GM12878 (cell line): ENCODE measurements at regions not wholly inside any gene's neighbourhood (a gene's known extent, or its start where the extent isn't known, plus 50 kb on each side); places are given as distances from the start of the nearest gene placed in this dataset.

Experiments
- ATAC-seq: fragments of 200-7000 bp; cut with Tn5 transposase; 3 replicates; pipeline ENCODE4 v1.9.1; 2020; ENCODE audit warnings: mild to moderate bottlenecking, moderate library complexity
- BruUV-seq: library from RNA; stranded (reverse); fragments of 400-500 nt; replicated peaks from 2 replicates; lab custom pipeline; 2021; lab: Mats Ljungman, UMichigan
- CTCF ChIA-PET: fragments of 300-600 bp; sonication (Branson Sonifier 250); formaldehyde crosslinking; extraction: SDS; loops from one replicate; lab custom pipeline; 2021; ENCODE audit warnings: inconsistent platforms; lab: Yijun Ruan, JAX
- POLR2A ChIA-PET: fragments of 350-600 bp; formaldehyde crosslinking; extraction: SDS; loops from one replicate; lab custom pipeline; 2021; ENCODE audit warnings: inconsistent platforms; lab: Charles Lee
- RAD21 ChIA-PET: fragments of 300-600 bp; sonication (Branson Sonifier 250); formaldehyde crosslinking; loops from one replicate; lab custom pipeline; 2023; ENCODE audit warnings: antibody characterized with exemption; ENCODE audit not compliant: unreplicated experiment; lab: Charles Lee
- SMC1A ChIA-PET: fragments of 300-600 bp; sonication (Branson Sonifier 250); formaldehyde crosslinking; loops from one replicate; lab custom pipeline; 2023; ENCODE audit not compliant: unreplicated experiment, uncharacterized antibody; lab: Charles Lee
- DNase-seq: peaks from one replicate; pipeline ENCODE4 v3.0.0-alpha.2; 2011; ENCODE audit warnings: low read depth, low spot score
- FAIRE-seq: peaks from 3 replicates; lab custom pipeline; 2011; peaks lifted over from hg19 to GRCh38; lab: Jason Lieb, UNC
- H2AFZ ChIP-seq: 2 replicates; pipeline ENCODE4 v1.6.0; 2011; ENCODE audit warnings: low read depth, low read length, control low read depth; ENCODE audit not compliant: control insufficient read depth
- H3K27ac ChIP-seq: 2 replicates; pipeline ENCODE4 v1.5.1; 2011; ENCODE audit warnings: control low read depth; ENCODE audit not compliant: control insufficient read depth, insufficient read depth
- H3K27me3 ChIP-seq, 2 experiments: replicated peaks in 1 of 2; 2 replicates each; pipeline versions ENCODE4 v1.6.0 to v1.6.1; 2011; ENCODE audit warnings: low read length in 1 of 2; ENCODE audit not compliant: control insufficient read depth in 2 of 2, insufficient read depth in 2 of 2
- H3K36me3 ChIP-seq, 2 experiments: 2 replicates each; pipeline ENCODE4 v1.5.1; 2011; ENCODE audit warnings: low read length in 1 of 2; ENCODE audit not compliant: control insufficient read depth in 2 of 2, insufficient read depth in 2 of 2
- H3K4me1 ChIP-seq: 2 replicates; pipeline ENCODE4 v1.6.1; 2011; ENCODE audit warnings: mild to moderate bottlenecking, low read length, moderate library complexity, mixed read lengths; ENCODE audit not compliant: control insufficient read depth, insufficient read depth
- H3K4me2 ChIP-seq: 2 replicates; pipeline ENCODE4 v1.6.0; 2011; ENCODE audit warnings: control low read depth; ENCODE audit not compliant: control insufficient read depth, insufficient read depth
- H3K4me3 ChIP-seq: fragments of 200-600 bp; sonication (generic); 2 replicates; pipeline ENCODE4 v1.5.1; 2016
- H3K79me2 ChIP-seq: 2 replicates; pipeline ENCODE4 v1.6.0; 2011; ENCODE audit warnings: low read length; ENCODE audit not compliant: control insufficient read depth, insufficient read depth
- H3K9ac ChIP-seq: 2 replicates; pipeline ENCODE4 v1.8.0; 2011; ENCODE audit warnings: low read length, control low read depth, mixed read lengths; ENCODE audit not compliant: control insufficient read depth, insufficient read depth
- H3K9me3 ChIP-seq: replicated peaks from 3 replicates; pipeline ENCODE4 v1.5.1; 2011; ENCODE audit warnings: mild to moderate bottlenecking, low read length; ENCODE audit not compliant: control insufficient read depth, insufficient read depth
- H4K20me1 ChIP-seq: 2 replicates; pipeline ENCODE4 v1.6.0; 2011; ENCODE audit not compliant: control insufficient read depth, insufficient read depth
- ASH2L ChIP-seq: fragments of 300-600, 200-600 bp; sonication (generic); IDR thresholded peaks from 2 replicates; pipeline ENCODE4 v1.6.1; 2017; ENCODE audit warnings: low read depth, mild to moderate bottlenecking, borderline replicate concordance
- BACH1 ChIP-seq: fragments of 450-650 bp; IDR thresholded peaks from 2 replicates; pipeline ENCODE4 v1.6.1; 2017; ENCODE audit warnings: mild to moderate bottlenecking, borderline replicate concordance
- CHD4 ChIP-seq: fragments of 200-600 bp; sonication (generic); IDR thresholded peaks from 2 replicates; pipeline ENCODE4 v1.6.1; 2016; ENCODE audit warnings: mild to moderate bottlenecking
- GATAD2B ChIP-seq: fragments of 450-650 bp; conservative IDR thresholded peaks from 2 replicates; pipeline ENCODE4 v1.6.1; 2017; ENCODE audit warnings: low read depth, mild to moderate bottlenecking, moderate library complexity
- HCFC1 ChIP-seq: fragments of 150-350 bp; IDR thresholded peaks from 2 replicates; pipeline ENCODE4 v1.6.1; 2014; ENCODE audit warnings: low read length
- HDGF ChIP-seq: fragments of 450-650 bp; IDR thresholded peaks from 2 replicates; pipeline ENCODE4 v1.6.1; 2016; ENCODE audit warnings: antibody characterized with exemption
- KAT2A ChIP-seq: conservative IDR thresholded peaks from 2 replicates; pipeline ENCODE4 v1.6.1; 2011; ENCODE audit warnings: low read depth, low read length; ENCODE audit not compliant: control insufficient read depth
- MEF2A ChIP-seq: IDR thresholded peaks from 2 replicates; pipeline ENCODE4 v1.6.1; 2011; ENCODE audit warnings: low read depth, mild to moderate bottlenecking, low read length, moderate library complexity; ENCODE audit not compliant: insufficient read depth
- RAD51 ChIP-seq: fragments of 450-650 bp; IDR thresholded peaks from 2 replicates; pipeline ENCODE4 v1.6.1; 2016; ENCODE audit warnings: moderate library complexity, mild to moderate bottlenecking, inconsistent platforms
- RCOR1 ChIP-seq: conservative IDR thresholded peaks from 2 replicates; pipeline ENCODE4 v1.6.1; 2012; ENCODE audit warnings: low read depth, low read length, improper control_type of control experiment
- RUNX3 ChIP-seq: IDR thresholded peaks from 2 replicates; pipeline ENCODE4 v1.6.1; 2012; ENCODE audit warnings: low read length, inconsistent platforms
- SUPT20H ChIP-seq: IDR thresholded peaks from 2 replicates; pipeline ENCODE4 v1.6.1; 2011; ENCODE audit warnings: low read depth, mild to moderate bottlenecking, low read length, moderate library complexity, borderline replicate concordance; ENCODE audit not compliant: control insufficient read depth
- TCF7 ChIP-seq: IDR thresholded peaks from 2 replicates; pipeline ENCODE4 v1.6.1; 2014; ENCODE audit warnings: antibody characterized with exemption, borderline replicate concordance
- WRNIP1 ChIP-seq: IDR thresholded peaks from 2 replicates; pipeline ENCODE4 v1.6.1; 2011; ENCODE audit warnings: low read depth, low read length, improper control_type of control experiment, borderline replicate concordance
- ZBED1 ChIP-seq: IDR thresholded peaks from 2 replicates; pipeline ENCODE4 v1.6.1; 2016; ENCODE audit warnings: borderline replicate concordance
- WGBS: methylation state at CpG from one replicate; pipeline ENCODE4 v1.1.6; 2016; ENCODE audit warnings: low lambda C conversion rate; ENCODE audit not compliant: insufficient replicate concordance, insufficient coverage; ENCODE audit errors: missing lambda C conversion rate; 5-methylcytosine and 5-hydroxymethylcytosine counted together
- in situ Hi-C: fragments of 300-500 bp; cut with MboI; formaldehyde crosslinking; loops from 9 replicates; pipeline ENCODE4 v1.14.3; 2018; ENCODE audit warnings: mixed read lengths
- intact Hi-C: fragments of 100-400 bp; cut with micrococcal nuclease; formaldehyde crosslinking; loops from one replicate; pipeline ENCODE4 v1.14.2; 2022; ENCODE audit not compliant: unreplicated experiment
- TF ChIP-seq, protein P1 (sequence below): fragments of 450-650 bp; formaldehyde crosslinking; IDR thresholded peaks from 2 replicates; pipeline ENCODE4 v1.4.0; 2020; ENCODE audit warnings: mild to moderate bottlenecking, moderate library complexity
- TF ChIP-seq, protein P2 (sequence below): fragments of 150-350 bp; IDR thresholded peaks from 2 replicates; pipeline ENCODE4 v1.6.1; 2014; ENCODE audit warnings: mild to moderate bottlenecking, low read depth, low read length

- ATAC-seq (no peak), FAIRE-seq (no peak), DNase-seq (no peak)
- 9% methylated on average over 8 of the region's 8 CpGs for WGBS
- Histone ChIP-seq H3K27ac (no peak overlapping the region), H3K79me2 (no peaks in the 10 kb centered on the region), H2AFZ (no peak overlapping the region), H3K4me1 (no peaks in the 10 kb centered on the region), H3K4me3 (no peak overlapping the region), H4K20me1 (no peaks in the 10 kb centered on the region), H3K36me3 (no peaks in the 10 kb centered on the region), H3K9ac (no peak overlapping the region), H3K4me2 (no peak overlapping the region), H3K9me3 (no peaks in the 10 kb centered on the region), H3K27me3 (peaks cover 0 to 3% of the 10 kb centered on the region in 2 experiments; a peak in 2 of 4 replicates)
- SMC1A ChIA-PET, result interaction anchor here (0.7 to 2.0 kb wide), 3 partner anchors 85 to 617 kb away, joined by 3 to 9 read pairs (median 3); no protein-coding TSS in a partner anchor
- CTCF ChIA-PET, result interaction anchor here (1.6 to 4.6 kb wide), 3 partner anchors 22 to 146 kb away, joined by 4 to 28 read pairs (median 10); no protein-coding TSS in a partner anchor
- TF ChIP-seq, protein P1, sequence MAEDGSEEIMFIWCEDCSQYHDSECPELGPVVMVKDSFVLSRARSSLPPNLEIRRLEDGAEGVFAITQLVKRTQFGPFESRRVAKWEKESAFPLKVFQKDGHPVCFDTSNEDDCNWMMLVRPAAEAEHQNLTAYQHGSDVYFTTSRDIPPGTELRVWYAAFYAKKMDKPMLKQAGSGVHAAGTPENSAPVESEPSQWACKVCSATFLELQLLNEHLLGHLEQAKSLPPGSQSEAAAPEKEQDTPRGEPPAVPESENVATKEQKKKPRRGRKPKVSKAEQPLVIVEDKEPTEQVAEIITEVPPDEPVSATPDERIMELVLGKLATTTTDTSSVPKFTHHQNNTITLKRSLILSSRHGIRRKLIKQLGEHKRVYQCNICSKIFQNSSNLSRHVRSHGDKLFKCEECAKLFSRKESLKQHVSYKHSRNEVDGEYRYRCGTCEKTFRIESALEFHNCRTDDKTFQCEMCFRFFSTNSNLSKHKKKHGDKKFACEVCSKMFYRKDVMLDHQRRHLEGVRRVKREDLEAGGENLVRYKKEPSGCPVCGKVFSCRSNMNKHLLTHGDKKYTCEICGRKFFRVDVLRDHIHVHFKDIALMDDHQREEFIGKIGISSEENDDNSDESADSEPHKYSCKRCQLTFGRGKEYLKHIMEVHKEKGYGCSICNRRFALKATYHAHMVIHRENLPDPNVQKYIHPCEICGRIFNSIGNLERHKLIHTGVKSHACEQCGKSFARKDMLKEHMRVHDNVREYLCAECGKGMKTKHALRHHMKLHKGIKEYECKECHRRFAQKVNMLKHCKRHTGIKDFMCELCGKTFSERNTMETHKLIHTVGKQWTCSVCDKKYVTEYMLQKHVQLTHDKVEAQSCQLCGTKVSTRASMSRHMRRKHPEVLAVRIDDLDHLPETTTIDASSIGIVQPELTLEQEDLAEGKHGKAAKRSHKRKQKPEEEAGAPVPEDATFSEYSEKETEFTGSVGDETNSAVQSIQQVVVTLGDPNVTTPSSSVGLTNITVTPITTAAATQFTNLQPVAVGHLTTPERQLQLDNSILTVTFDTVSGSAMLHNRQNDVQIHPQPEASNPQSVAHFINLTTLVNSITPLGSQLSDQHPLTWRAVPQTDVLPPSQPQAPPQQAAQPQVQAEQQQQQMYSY (CRISPR knock-in tag), result no peak
- no peak for TF ChIP-seq CHD4
- TF ChIP-seq, protein P2, sequence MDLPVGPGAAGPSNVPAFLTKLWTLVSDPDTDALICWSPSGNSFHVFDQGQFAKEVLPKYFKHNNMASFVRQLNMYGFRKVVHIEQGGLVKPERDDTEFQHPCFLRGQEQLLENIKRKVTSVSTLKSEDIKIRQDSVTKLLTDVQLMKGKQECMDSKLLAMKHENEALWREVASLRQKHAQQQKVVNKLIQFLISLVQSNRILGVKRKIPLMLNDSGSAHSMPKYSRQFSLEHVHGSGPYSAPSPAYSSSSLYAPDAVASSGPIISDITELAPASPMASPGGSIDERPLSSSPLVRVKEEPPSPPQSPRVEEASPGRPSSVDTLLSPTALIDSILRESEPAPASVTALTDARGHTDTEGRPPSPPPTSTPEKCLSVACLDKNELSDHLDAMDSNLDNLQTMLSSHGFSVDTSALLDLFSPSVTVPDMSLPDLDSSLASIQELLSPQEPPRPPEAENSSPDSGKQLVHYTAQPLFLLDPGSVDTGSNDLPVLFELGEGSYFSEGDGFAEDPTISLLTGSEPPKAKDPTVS, result no peak
- TF ChIP-seq HDGF, result no peak
- no peak for TF ChIP-seq RAD51
- TF ChIP-seq SUPT20H, result no peak
- no peak for TF ChIP-seq WRNIP1
- TF ChIP-seq RCOR1, result no peak
- no peak for TF ChIP-seq HCFC1
- TF ChIP-seq KAT2A, result no peak
- TF ChIP-seq GATAD2B, result no peak
- no peak for TF ChIP-seq MEF2A
- TF ChIP-seq ZBED1, result no peak
- no peak for TF ChIP-seq BACH1
- TF ChIP-seq ASH2L, result no peak
- TF ChIP-seq RUNX3, result no peak
- no peak for TF ChIP-seq TCF7
- POLR2A ChIA-PET, result no interaction called here
- intact Hi-C loops (no loop called here), in situ Hi-C loops (loop anchor here (5.0 kb wide), 1 partner anchor 134 kb away; no protein-coding TSS in a partner anchor)
- no TSS peak for BruUV-seq
- RAD21 ChIA-PET, result interaction anchor here (1.1 to 1.7 kb wide), 2 partner anchors 132 to 134 kb away, joined by 3 to 5 read pairs; no protein-coding TSS in a partner anchor
Measured at GRCh38 chr10:28248092-28248491, 54.8 kb downstream of the MPP7 start.
